CD14-positive monocyte (primary cell): ENCODE measurements at regions not wholly inside any gene's neighbourhood (a gene's known extent, or its start where the extent isn't known, plus 50 kb on each side); places are given as distances from the start of the nearest gene placed in this dataset.
A peak's percentile ranks its signal among the peaks of the same experiment; 100 is the strongest.

ENCODE experiments used
- DNase-seq, 3 donors: peaks; one replicate each; pipeline ENCODE4 v3.0.0-alpha.2; 2011 to 2022
- H2AFZ ChIP-seq: 2 replicates; pipeline ENCODE4 v1.6.0; 2012; ENCODE audit warnings: mild to moderate bottlenecking, low read depth, low read length, inconsistent platforms; ENCODE audit not compliant: insufficient read depth, poor library complexity, severe bottlenecking
- H3K27ac ChIP-seq, 2 donors: 1 replicate in 1 of 2; 2 replicates in 1 of 2; pipeline ENCODE4 v1.5.1; 2012 to 2013; ENCODE audit warnings: low read length in 2 of 2, control low read depth in 1 of 2, inconsistent platforms in 1 of 2, low read depth in 1 of 2, mild to moderate bottlenecking in 1 of 2
- H3K27me3 ChIP-seq, 2 donors: one replicate each; pipeline versions ENCODE4 v1.6.0 to v1.6.1; 2011 to 2013; ENCODE audit warnings: low read length in 2 of 2; ENCODE audit not compliant: control insufficient read depth in 2 of 2, insufficient read depth in 2 of 2
- H3K36me3 ChIP-seq, 2 donors: replicated peaks in 1 of 2; 1 replicate in 1 of 2; 2 replicates in 1 of 2; pipeline versions ENCODE4 v1.5.1 to v1.6.1; 2012 to 2013; ENCODE audit warnings: low read length in 2 of 2, control low read depth in 1 of 2, inconsistent platforms in 1 of 2, mild to moderate bottlenecking in 1 of 2; ENCODE audit not compliant: insufficient read depth in 2 of 2, control insufficient read depth in 1 of 2
- H3K4me1 ChIP-seq, 2 donors: 1 replicate in 1 of 2; 2 replicates in 1 of 2; pipeline versions ENCODE4 v1.5.1 to v1.6.1; 2012 to 2013; ENCODE audit warnings: low read length in 2 of 2, control low read depth in 1 of 2, inconsistent platforms in 1 of 2, mild to moderate bottlenecking in 1 of 2, moderate library complexity in 1 of 2; ENCODE audit not compliant: insufficient read depth in 2 of 2, control insufficient read depth in 1 of 2
- H3K4me2 ChIP-seq: replicated peaks from 2 replicates; pipeline ENCODE3; 2012; ENCODE audit warnings: low read length, moderate library complexity, mild to moderate bottlenecking; ENCODE audit not compliant: poor library complexity, severe bottlenecking; ENCODE audit errors: extremely low read depth
- H3K4me3 ChIP-seq, 3 experiments: fragments of 200-600 bp in 1 of 3; sonication (generic) in 1 of 3; replicated peaks in 1 of 3; 1 replicate in 2 of 3; 2 replicates in 1 of 3; pipeline ENCODE4 v1.5.1; 2011 to 2013; ENCODE audit warnings: low read length in 3 of 3, mild to moderate bottlenecking in 3 of 3, control low read depth in 2 of 3, low read depth in 2 of 3, inconsistent platforms in 1 of 3, moderate library complexity in 1 of 3
- H3K79me2 ChIP-seq: 2 replicates; pipeline ENCODE4 v1.6.0; 2012; ENCODE audit warnings: mild to moderate bottlenecking, control low read depth, inconsistent platforms, low read length, moderate library complexity; ENCODE audit not compliant: insufficient read depth
- H3K9ac ChIP-seq: 2 replicates; pipeline ENCODE4 v1.6.0; 2017; ENCODE audit warnings: low read length, mild to moderate bottlenecking; ENCODE audit not compliant: insufficient read depth, poor library complexity, severe bottlenecking
- H3K9me3 ChIP-seq, 2 donors: replicated peaks in 1 of 2; 1 replicate in 1 of 2; 2 replicates in 1 of 2; pipeline versions ENCODE4 v1.5.1 to v1.6.1; 2012 to 2013; ENCODE audit warnings: low read length in 2 of 2, control low read depth in 1 of 2; ENCODE audit not compliant: control insufficient read depth in 1 of 2, insufficient read depth in 1 of 2
- H4K20me1 ChIP-seq: 2 replicates; pipeline ENCODE4 v1.6.0; 2012; ENCODE audit warnings: mild to moderate bottlenecking, low read length, control low read depth, moderate library complexity; ENCODE audit not compliant: insufficient read depth
- H3K27ac Mint-ChIP-seq, 7 donors: one replicate each; pipeline ENCODE4 v1.8.0; 2020; ENCODE audit warnings: mild to moderate bottlenecking in 7 of 7, mixed read lengths in 7 of 7, moderate library complexity in 6 of 7, inconsistent platforms in 2 of 7
- H3K27me3 Mint-ChIP-seq, 3 donors: one replicate each; pipeline ENCODE4 v1.8.0; 2021 to 2022; ENCODE audit warnings: low read depth in 3 of 3, mild to moderate bottlenecking in 3 of 3, mixed read lengths in 3 of 3, moderate library complexity in 3 of 3, inconsistent platforms in 1 of 3
- H3K36me3 Mint-ChIP-seq, 2 donors: one replicate each; pipeline ENCODE4 v1.8.0; 2020; ENCODE audit warnings: mixed read lengths in 2 of 2, inconsistent platforms in 1 of 2, mild to moderate bottlenecking in 1 of 2
- H3K4me1 Mint-ChIP-seq: one replicate; pipeline ENCODE4 v1.8.0; 2020; ENCODE audit warnings: mild to moderate bottlenecking, mixed read lengths
- H3K4me3 Mint-ChIP-seq, 2 donors: one replicate each; pipeline ENCODE4 v1.8.0; 2020; ENCODE audit warnings: mild to moderate bottlenecking in 2 of 2, mixed read lengths in 2 of 2, moderate library complexity in 1 of 2
- H3K9me3 Mint-ChIP-seq, 7 donors: one replicate each; pipeline ENCODE4 v1.8.0; 2020 to 2022; ENCODE audit warnings: mixed read lengths in 7 of 7, mild to moderate bottlenecking in 6 of 7, moderate library complexity in 6 of 7, inconsistent platforms in 2 of 7
- WGBS: methylation state at CpG from one replicate; pipeline ENCODE4 v1.1.5; 2013; ENCODE audit warnings: missing lambda C conversion rate; ENCODE audit not compliant: insufficient coverage; 5-methylcytosine and 5-hydroxymethylcytosine counted together
- intact Hi-C, 2 donors: fragments of 100-400 bp; cut with micrococcal nuclease; formaldehyde crosslinking; loops; one replicate each; pipeline versions ENCODE4 v1.15.0 to v1.15.1; 2023
- TF ChIP-seq, protein P1 (sequence below): fragments of 200-600 bp; IDR thresholded peaks from one replicate; pipeline ENCODE4 v1.8.0; 2022; ENCODE audit warnings: antibody characterized with exemption, mild to moderate bottlenecking

DNA sequence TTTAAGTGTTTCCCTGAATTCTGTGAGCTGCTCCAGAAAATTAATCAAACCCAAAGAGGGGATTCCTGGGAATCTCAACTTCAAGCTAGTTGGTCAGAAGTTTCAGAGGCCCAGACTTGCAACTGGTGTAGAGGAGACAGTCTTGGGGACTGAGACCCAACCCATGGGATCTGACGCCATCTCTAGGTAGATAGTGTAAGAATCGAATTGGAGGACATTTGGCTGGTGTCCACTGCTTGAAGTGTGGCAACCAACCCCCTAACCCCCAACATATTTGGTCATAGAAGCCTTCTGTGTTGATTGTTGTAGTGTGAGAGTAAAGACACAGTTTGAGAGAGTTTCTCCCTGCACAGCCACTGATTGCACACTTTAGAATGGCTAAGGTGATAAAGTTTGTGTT lies 103.5 kb upstream of the CARMIL1 start:
- no peaks in the 10 kb centered on the region for H3K79me2 ChIP-seq
- H3K36me3 ChIP-seq, result no peaks in the 10 kb centered on the region
- TF ChIP-seq, protein P1, sequence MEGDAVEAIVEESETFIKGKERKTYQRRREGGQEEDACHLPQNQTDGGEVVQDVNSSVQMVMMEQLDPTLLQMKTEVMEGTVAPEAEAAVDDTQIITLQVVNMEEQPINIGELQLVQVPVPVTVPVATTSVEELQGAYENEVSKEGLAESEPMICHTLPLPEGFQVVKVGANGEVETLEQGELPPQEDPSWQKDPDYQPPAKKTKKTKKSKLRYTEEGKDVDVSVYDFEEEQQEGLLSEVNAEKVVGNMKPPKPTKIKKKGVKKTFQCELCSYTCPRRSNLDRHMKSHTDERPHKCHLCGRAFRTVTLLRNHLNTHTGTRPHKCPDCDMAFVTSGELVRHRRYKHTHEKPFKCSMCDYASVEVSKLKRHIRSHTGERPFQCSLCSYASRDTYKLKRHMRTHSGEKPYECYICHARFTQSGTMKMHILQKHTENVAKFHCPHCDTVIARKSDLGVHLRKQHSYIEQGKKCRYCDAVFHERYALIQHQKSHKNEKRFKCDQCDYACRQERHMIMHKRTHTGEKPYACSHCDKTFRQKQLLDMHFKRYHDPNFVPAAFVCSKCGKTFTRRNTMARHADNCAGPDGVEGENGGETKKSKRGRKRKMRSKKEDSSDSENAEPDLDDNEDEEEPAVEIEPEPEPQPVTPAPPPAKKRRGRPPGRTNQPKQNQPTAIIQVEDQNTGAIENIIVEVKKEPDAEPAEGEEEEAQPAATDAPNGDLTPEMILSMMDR, result no peak
- peak overlapping the region; percentile 36 to 74 for H3K27ac ChIP-seq
- Mint-ChIP-seq H3K36me3 (no peaks in the 10 kb centered on the region), H3K27ac (peak overlapping the region in 6 of 7 donors; percentile 70 to 87 (median 76)), H3K27me3 (peaks cover 0 to 7% (median 2%) of the 10 kb centered on the region in 3 donors), H3K4me3 (no peak overlapping the region), H3K4me1 (peaks cover 87% of the 10 kb centered on the region), H3K9me3 (peaks cover 0 to 7% (median 3%) of the 10 kb centered on the region in 7 donors)
- intact Hi-C loops, result loop anchor here in 1 of 2 donors (10.0 kb wide), 1 partner anchor 51 kb away; no protein-coding TSS in a partner anchor
- no peak overlapping the region for H3K4me2 ChIP-seq
- no peaks in the 10 kb centered on the region for H3K9me3 ChIP-seq
- no peak overlapping the region for H3K9ac ChIP-seq
- no peak for DNase-seq
- no peaks in the 10 kb centered on the region for H4K20me1 ChIP-seq
- H3K4me1 ChIP-seq, result peaks cover 66 to 84% of the 10 kb centered on the region in 2 donors
- H3K27me3 ChIP-seq, result no peaks in the 10 kb centered on the region
- WGBS, result no CpG with 5 or more reads among the region's 2 CpGs
- no peak overlapping the region for H2AFZ ChIP-seq
- no peak overlapping the region for H3K4me3 ChIP-seq

DNA sequence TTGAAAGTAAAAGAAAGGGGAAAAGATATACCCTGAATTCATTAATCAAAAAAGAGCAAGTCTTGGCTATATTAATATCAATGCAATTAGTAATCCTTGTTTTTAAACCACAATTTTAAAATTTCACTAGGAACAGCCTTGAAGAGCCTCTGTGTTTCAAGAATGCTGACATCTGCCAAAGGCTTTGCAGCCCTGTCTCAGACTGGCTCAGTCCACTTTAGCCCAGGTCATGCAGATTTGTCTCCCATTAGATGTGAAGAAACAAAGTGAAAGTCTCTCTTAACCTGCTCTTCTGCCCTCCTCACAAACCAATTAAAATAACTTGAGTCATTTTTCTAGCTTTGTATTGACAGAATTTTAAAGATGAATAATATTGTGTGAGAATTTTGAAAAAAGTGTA lies 102.7 kb upstream of the CARMIL1 start:
- H3K9me3 ChIP-seq, result no peaks in the 10 kb centered on the region
- no peak overlapping the region for H3K27ac ChIP-seq
- no peaks in the 10 kb centered on the region for H3K36me3 ChIP-seq
- H3K4me1 Mint-ChIP-seq, result peaks cover 86% of the 10 kb centered on the region
- no peaks in the 10 kb centered on the region for H3K27me3 ChIP-seq
- intact Hi-C loops, result loop anchor here in 1 of 2 donors (10.0 kb wide), 1 partner anchor 52 kb away; no protein-coding TSS in a partner anchor
- no peaks in the 10 kb centered on the region for H3K79me2 ChIP-seq
- DNase-seq, result no peak
- H3K4me3 ChIP-seq, result no peak overlapping the region
- H3K36me3 Mint-ChIP-seq, result no peaks in the 10 kb centered on the region
- no peak overlapping the region for H3K9ac ChIP-seq
- peaks cover 61 to 83% of the 10 kb centered on the region in 2 donors for H3K4me1 ChIP-seq
- H2AFZ ChIP-seq, result no peak overlapping the region
- H3K27me3 Mint-ChIP-seq, result peaks cover 2 to 10% (median 4%) of the 10 kb centered on the region in 3 donors
- peaks cover 0 to 7% (median 3%) of the 10 kb centered on the region in 7 donors for H3K9me3 Mint-ChIP-seq
- H3K27ac Mint-ChIP-seq, result peak overlapping the region in 2 of 7 donors; percentile 35 to 60
- no peak overlapping the region for H3K4me3 Mint-ChIP-seq
- TF ChIP-seq, protein P1, result no peak
- H3K4me2 ChIP-seq, result no peak overlapping the region
- no peaks in the 10 kb centered on the region for H4K20me1 ChIP-seq
